ENCODE measurements at regions not wholly inside any gene's neighbourhood (a gene's known extent, or its start where the extent isn't known, plus 50 kb on each side); places are given as distances from the start of the nearest gene placed in this dataset.

DNA sequence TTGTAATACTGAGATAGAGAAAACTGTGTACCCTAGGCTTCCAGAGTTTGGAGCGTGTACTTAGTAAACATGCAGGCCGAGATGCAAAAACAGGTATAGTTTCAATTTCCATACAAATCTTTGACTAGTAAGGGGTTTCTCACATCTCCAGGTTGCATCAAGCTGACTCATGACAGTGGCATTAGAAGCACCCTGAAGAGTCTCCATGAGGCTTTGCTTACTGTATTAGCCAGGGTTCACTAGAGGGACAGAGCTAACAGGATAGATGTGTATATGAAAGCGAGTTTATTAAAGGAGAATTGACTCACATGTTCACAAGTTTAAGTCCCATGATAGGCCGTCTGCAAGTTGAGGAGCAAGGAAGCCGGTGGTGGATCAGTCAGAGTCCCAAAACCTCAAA, 275.3 kb upstream of the CDH6 start (continued):
- TF ChIP-seq, protein P1, sequence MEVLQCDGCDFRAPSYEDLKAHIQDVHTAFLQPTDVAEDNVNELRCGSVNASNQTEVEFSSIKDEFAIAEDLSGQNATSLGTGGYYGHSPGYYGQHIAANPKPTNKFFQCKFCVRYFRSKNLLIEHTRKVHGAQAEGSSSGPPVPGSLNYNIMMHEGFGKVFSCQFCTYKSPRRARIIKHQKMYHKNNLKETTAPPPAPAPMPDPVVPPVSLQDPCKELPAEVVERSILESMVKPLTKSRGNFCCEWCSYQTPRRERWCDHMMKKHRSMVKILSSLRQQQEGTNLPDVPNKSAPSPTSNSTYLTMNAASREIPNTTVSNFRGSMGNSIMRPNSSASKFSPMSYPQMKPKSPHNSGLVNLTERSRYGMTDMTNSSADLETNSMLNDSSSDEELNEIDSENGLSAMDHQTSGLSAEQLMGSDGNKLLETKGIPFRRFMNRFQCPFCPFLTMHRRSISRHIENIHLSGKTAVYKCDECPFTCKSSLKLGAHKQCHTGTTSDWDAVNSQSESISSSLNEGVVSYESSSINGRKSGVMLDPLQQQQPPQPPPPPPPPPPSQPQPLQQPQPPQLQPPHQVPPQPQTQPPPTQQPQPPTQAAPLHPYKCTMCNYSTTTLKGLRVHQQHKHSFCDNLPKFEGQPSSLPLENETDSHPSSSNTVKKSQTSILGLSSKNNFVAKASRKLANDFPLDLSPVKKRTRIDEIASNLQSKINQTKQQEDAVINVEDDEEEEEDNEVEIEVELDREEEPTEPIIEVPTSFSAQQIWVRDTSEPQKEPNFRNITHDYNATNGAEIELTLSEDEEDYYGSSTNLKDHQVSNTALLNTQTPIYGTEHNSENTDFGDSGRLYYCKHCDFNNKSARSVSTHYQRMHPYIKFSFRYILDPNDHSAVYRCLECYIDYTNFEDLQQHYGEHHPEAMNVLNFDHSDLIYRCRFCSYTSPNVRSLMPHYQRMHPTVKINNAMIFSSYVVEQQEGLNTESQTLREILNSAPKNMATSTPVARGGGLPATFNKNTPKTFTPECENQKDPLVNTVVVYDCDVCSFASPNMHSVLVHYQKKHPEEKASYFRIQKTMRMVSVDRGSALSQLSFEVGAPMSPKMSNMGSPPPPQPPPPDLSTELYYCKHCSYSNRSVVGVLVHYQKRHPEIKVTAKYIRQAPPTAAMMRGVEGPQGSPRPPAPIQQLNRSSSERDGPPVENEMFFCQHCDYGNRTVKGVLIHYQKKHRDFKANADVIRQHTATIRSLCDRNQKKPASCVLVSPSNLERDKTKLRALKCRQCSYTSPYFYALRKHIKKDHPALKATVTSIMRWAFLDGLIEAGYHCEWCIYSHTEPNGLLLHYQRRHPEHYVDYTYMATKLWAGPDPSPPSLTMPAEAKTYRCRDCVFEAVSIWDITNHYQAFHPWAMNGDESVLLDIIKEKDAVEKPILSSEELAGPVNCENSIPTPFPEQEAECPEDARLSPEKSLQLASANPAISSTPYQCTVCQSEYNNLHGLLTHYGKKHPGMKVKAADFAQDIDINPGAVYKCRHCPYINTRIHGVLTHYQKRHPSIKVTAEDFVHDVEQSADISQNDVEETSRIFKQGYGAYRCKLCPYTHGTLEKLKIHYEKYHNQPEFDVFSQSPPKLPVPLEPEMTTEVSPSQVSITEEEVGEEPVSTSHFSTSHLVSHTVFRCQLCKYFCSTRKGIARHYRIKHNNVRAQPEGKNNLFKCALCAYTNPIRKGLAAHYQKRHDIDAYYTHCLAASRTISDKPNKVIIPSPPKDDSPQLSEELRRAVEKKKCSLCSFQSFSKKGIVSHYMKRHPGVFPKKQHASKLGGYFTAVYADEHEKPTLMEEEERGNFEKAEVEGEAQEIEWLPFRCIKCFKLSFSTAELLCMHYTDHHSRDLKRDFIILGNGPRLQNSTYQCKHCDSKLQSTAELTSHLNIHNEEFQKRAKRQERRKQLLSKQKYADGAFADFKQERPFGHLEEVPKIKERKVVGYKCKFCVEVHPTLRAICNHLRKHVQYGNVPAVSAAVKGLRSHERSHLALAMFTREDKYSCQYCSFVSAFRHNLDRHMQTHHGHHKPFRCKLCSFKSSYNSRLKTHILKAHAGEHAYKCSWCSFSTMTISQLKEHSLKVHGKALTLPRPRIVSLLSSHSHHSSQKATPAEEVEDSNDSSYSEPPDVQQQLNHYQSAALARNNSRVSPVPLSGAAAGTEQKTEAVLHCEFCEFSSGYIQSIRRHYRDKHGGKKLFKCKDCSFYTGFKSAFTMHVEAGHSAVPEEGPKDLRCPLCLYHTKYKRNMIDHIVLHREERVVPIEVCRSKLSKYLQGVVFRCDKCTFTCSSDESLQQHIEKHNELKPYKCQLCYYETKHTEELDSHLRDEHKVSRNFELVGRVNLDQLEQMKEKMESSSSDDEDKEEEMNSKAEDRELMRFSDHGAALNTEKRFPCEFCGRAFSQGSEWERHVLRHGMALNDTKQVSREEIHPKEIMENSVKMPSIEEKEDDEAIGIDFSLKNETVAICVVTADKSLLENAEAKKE (CRISPR knock-in tag; IDR thresholded peaks at IDR 0.05), result no peak

DNA sequence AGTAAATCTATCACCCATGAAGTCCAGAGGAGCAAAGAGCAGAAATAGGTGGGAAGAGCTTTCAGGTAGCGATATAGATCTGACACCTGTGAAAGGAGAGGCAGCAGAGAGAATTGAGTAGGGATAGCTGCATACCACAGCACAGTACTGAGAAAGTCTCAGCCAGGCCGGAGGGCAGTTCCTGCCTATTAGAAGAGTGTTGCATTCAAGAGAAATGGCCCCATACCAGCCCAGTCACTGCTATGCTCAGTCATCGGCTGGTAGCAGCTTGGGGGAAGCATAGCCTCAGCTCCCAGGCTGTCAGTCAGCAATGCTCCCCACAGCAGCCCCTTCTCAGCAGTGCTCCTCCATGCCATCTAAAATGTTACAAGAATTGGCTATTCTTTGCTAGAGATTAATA, 285.1 kb upstream of the CDH6 start:
- Histone ChIP-seq H4K20me1 (replicated peaks; ENCODE audit: insufficient read depth) (no peaks in the 10 kb centered on the region), H3K4me3 (no peak overlapping the region), H3K4me2 (no peak overlapping the region), H3K4me1 (ENCODE audit: insufficient read depth) (no peaks in the 10 kb centered on the region), H3K79me2 (replicated peaks; ENCODE audit: insufficient read depth) (no peaks in the 10 kb centered on the region), H3K27ac (ENCODE audit: low read depth) (no peak overlapping the region), H3K9me2 (ENCODE audit: insufficient read depth) (no peaks in the 10 kb centered on the region), H2AFZ (no peak overlapping the region), H3K36me3 (ENCODE audit: insufficient read depth) (no peaks in the 10 kb centered on the region), H3F3A (replicated peaks; ENCODE audit: low read depth) (no peaks in the 10 kb centered on the region), H3K27me3 (ENCODE audit: insufficient read depth) (no peaks in the 10 kb centered on the region)
- Mint-ChIP-seq H3K4me1 (no peaks in the 10 kb centered on the region), H3K9me3 (no peaks in the 10 kb centered on the region), H3K36me3 (ENCODE audit: low read depth) (no peaks in the 10 kb centered on the region), H3K27me3 (ENCODE audit: insufficient read depth, low read depth, poor library complexity) (peaks cover 2% of the 10 kb centered on the region), H3K27ac (no peak overlapping the region), H3K4me3 (no peak overlapping the region)
- peak; percentile 76 for ATAC-seq
- DNase-seq (ENCODE audit: low spot score), result no peak
- TF ChIP-seq, protein P1 (CRISPR knock-in tag; IDR thresholded peaks at IDR 0.05), result no peak
- no peak for TF ChIP-seq EZH2phosphoT487 (IDR thresholded peaks at IDR 0.05; ENCODE audit: unreplicated experiment)
- TF ChIP-seq, protein P2, sequence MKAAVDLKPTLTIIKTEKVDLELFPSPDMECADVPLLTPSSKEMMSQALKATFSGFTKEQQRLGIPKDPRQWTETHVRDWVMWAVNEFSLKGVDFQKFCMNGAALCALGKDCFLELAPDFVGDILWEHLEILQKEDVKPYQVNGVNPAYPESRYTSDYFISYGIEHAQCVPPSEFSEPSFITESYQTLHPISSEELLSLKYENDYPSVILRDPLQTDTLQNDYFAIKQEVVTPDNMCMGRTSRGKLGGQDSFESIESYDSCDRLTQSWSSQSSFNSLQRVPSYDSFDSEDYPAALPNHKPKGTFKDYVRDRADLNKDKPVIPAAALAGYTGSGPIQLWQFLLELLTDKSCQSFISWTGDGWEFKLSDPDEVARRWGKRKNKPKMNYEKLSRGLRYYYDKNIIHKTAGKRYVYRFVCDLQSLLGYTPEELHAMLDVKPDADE (IDR thresholded peaks at IDR 0.05), result no peak
- TF ChIP-seq, protein P3, sequence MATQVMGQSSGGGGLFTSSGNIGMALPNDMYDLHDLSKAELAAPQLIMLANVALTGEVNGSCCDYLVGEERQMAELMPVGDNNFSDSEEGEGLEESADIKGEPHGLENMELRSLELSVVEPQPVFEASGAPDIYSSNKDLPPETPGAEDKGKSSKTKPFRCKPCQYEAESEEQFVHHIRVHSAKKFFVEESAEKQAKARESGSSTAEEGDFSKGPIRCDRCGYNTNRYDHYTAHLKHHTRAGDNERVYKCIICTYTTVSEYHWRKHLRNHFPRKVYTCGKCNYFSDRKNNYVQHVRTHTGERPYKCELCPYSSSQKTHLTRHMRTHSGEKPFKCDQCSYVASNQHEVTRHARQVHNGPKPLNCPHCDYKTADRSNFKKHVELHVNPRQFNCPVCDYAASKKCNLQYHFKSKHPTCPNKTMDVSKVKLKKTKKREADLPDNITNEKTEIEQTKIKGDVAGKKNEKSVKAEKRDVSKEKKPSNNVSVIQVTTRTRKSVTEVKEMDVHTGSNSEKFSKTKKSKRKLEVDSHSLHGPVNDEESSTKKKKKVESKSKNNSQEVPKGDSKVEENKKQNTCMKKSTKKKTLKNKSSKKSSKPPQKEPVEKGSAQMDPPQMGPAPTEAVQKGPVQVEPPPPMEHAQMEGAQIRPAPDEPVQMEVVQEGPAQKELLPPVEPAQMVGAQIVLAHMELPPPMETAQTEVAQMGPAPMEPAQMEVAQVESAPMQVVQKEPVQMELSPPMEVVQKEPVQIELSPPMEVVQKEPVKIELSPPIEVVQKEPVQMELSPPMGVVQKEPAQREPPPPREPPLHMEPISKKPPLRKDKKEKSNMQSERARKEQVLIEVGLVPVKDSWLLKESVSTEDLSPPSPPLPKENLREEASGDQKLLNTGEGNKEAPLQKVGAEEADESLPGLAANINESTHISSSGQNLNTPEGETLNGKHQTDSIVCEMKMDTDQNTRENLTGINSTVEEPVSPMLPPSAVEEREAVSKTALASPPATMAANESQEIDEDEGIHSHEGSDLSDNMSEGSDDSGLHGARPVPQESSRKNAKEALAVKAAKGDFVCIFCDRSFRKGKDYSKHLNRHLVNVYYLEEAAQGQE (IDR thresholded peaks at IDR 0.05; ENCODE audit: unreplicated experiment), result no peak

Measured in GM23338 (cell line).